HCT116 (cell line): ENCODE measurements at regions not wholly inside any gene's neighbourhood (a gene's known extent, or its start where the extent isn't known, plus 50 kb on each side); places are given as distances from the start of the nearest gene placed in this dataset.
"Not testable (repeated sequence)": the region's sequence is repeated elsewhere in the genome, so short reads cannot be mapped to it uniquely, and the experiment has no call there.

ENCODE experiments used
- POLR2A ChIP-seq: IDR thresholded peaks from 2 replicates; pipeline ENCODE4 v1.7.0; 2011; ENCODE audit warnings: borderline replicate concordance; ENCODE audit not compliant: insufficient read depth, insufficient read length; ENCODE audit errors: extremely low read depth
- SIN3A ChIP-seq: IDR thresholded peaks from 2 replicates; pipeline ENCODE4 v1.6.1; 2012; ENCODE audit warnings: low read depth
- TF ChIP-seq, protein P1 (sequence below), 3 experiments: fragments of 200-600 bp in 1 of 3; sonication (generic) in 1 of 3; IDR thresholded peaks in 2 of 3; conservative IDR thresholded peaks in 1 of 3; 2 replicates each; pipeline ENCODE4 v1.5.1; 2012 to 2017; ENCODE audit warnings: low read depth in 2 of 3, low read length in 2 of 3, antibody characterized with exemption in 1 of 3, borderline replicate concordance in 1 of 3, control low read depth in 1 of 3, mild to moderate bottlenecking in 1 of 3, mixed read lengths in 1 of 3, mixed run types in 1 of 3, moderate library complexity in 1 of 3; ENCODE audit not compliant: insufficient read depth in 1 of 3

DNA sequence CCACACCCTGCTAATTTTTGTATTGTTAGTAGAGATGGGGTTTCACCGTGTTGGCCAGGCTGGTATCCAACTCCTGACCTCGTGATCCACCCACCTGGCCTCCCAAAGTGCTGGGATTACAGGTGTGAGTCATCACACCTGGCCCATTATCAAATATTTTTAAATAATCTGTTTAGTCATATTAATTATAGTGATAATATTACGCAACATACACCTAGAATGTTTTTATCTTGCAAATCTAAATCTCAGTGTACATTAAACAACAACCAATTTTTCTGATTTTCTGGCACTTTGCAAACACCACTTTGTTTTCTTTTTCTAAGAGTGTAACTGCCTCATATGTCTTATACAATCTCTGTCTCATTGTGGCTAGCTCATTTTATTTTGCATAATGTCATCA, 115.9 kb downstream of the ZNF100 start:
- TF ChIP-seq, protein P1, sequence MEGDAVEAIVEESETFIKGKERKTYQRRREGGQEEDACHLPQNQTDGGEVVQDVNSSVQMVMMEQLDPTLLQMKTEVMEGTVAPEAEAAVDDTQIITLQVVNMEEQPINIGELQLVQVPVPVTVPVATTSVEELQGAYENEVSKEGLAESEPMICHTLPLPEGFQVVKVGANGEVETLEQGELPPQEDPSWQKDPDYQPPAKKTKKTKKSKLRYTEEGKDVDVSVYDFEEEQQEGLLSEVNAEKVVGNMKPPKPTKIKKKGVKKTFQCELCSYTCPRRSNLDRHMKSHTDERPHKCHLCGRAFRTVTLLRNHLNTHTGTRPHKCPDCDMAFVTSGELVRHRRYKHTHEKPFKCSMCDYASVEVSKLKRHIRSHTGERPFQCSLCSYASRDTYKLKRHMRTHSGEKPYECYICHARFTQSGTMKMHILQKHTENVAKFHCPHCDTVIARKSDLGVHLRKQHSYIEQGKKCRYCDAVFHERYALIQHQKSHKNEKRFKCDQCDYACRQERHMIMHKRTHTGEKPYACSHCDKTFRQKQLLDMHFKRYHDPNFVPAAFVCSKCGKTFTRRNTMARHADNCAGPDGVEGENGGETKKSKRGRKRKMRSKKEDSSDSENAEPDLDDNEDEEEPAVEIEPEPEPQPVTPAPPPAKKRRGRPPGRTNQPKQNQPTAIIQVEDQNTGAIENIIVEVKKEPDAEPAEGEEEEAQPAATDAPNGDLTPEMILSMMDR (IDR thresholded peaks at IDR 0.05 in 2 of 3, conservative IDR thresholded peaks at IDR 0.05 in 1 of 3; ENCODE audit: borderline replicate concordance in 1 of 3, insufficient read depth in 1 of 3, low read depth in 2 of 3, low read length in 2 of 3) = not testable (repeated sequence)
- not testable (repeated sequence) for TF ChIP-seq POLR2A, SIN3A
